Smooth muscle cell (in vitro differentiated cells): ENCODE measurements at regions not wholly inside any gene's neighbourhood (a gene's known extent, or its start where the extent isn't known, plus 50 kb on each side); places are given as distances from the start of the nearest gene placed in this dataset.
A peak's percentile ranks its signal among the peaks of the same experiment; 100 is the strongest.

Experiments
- DNase-seq: peaks from one replicate; lab custom pipeline; 2025; ENCODE audit not compliant: unreplicated experiment; lab: John Stamatoyannopoulos, UW
- H2AFZ ChIP-seq: fragments of 200-600 bp; sonication (generic); 2 replicates; pipeline ENCODE4 v1.6.0; 2016; ENCODE audit warnings: antibody characterized with exemption, low read depth, mild to moderate bottlenecking
- H3F3A ChIP-seq: fragments of 200-600 bp; sonication (generic); 2 replicates; pipeline ENCODE4 v1.6.0; 2017; ENCODE audit warnings: antibody characterized with exemption, low read depth
- H3K27ac ChIP-seq: fragments of 200-600 bp; sonication (generic); 2 replicates; pipeline ENCODE4 v1.5.1; 2016; ENCODE audit warnings: low read depth, mild to moderate bottlenecking
- H3K27me3 ChIP-seq: fragments of 200-600 bp; sonication (generic); 2 replicates; pipeline ENCODE4 v1.6.1; 2016; ENCODE audit warnings: low read depth, mild to moderate bottlenecking
- H3K36me3 ChIP-seq: fragments of 200-600 bp; sonication (generic); 2 replicates; pipeline ENCODE4 v1.5.1; 2016; ENCODE audit warnings: low read depth
- H3K4me1 ChIP-seq: fragments of 200-600 bp; sonication (generic); 2 replicates; pipeline ENCODE4 v1.5.1; 2016; ENCODE audit warnings: low read depth
- H3K4me2 ChIP-seq: fragments of 200-600 bp; sonication (generic); 2 replicates; pipeline ENCODE4 v1.6.0; 2016; ENCODE audit warnings: mild to moderate bottlenecking
- H3K4me3 ChIP-seq: fragments of 200-600 bp; sonication (generic); 2 replicates; pipeline ENCODE4 v1.5.1; 2016; ENCODE audit warnings: mild to moderate bottlenecking
- H3K79me2 ChIP-seq: fragments of 200-600 bp; sonication (generic); 2 replicates; pipeline ENCODE4 v1.6.0; 2016; ENCODE audit warnings: low read depth, mild to moderate bottlenecking
- H3K9ac ChIP-seq: fragments of 200-600 bp; sonication (generic); 2 replicates; pipeline ENCODE4 v1.6.0; 2016; ENCODE audit warnings: low read depth
- H3K9me3 ChIP-seq: fragments of 200-600 bp; sonication (generic); replicated peaks from 2 replicates; pipeline ENCODE4 v1.5.1; 2016; ENCODE audit warnings: low read depth
- H4K20me1 ChIP-seq: fragments of 200-600 bp; sonication (generic); 2 replicates; pipeline ENCODE4 v1.6.0; 2016; ENCODE audit warnings: low read depth
- WGBS: methylation state at CpG from one replicate; pipeline ENCODE4 v1.1.7; 2016; ENCODE audit warnings: low lambda C conversion rate; 5-methylcytosine and 5-hydroxymethylcytosine counted together
- TF ChIP-seq, protein P1 (sequence below): fragments of 200-600 bp; sonication (generic); IDR thresholded peaks from 2 replicates; pipeline ENCODE4 v1.5.1; 2017; ENCODE audit warnings: borderline replicate concordance, mild to moderate bottlenecking, antibody characterized with exemption; ENCODE audit not compliant: insufficient read depth, poor library complexity, severe bottlenecking

DNA sequence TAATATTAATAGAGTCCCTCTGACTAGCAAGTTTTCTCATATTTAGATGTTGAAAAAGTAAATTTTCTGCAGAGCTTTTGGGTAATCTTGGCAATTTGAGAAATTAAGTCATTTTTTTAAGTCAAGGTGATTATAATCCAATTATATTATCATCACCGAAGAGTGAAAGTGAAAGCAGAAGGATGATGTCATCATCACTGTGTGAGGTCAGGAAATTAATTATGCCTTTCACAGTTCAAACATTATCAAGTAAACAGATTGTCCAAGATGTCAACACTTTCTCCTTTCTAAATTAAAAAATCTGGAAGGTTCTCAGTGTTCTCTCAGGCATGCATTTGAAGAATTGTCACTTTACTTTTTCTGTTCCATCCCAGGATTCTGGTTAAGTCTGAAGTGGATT lies 296.0 kb downstream of the TBX15 start:
- DNase-seq = no peak
- Histone ChIP-seq H2AFZ (no peak overlapping the region), H3K9me3 (no peaks in the 10 kb centered on the region), H3F3A (no peaks in the 10 kb centered on the region), H3K4me3 (no peak overlapping the region), H4K20me1 (no peaks in the 10 kb centered on the region), H3K9ac (no peak overlapping the region), H3K36me3 (no peaks in the 10 kb centered on the region), H3K4me1 (no peaks in the 10 kb centered on the region), H3K4me2 (no peak overlapping the region), H3K27ac (no peak overlapping the region), H3K27me3 (peaks cover 3% of the 10 kb centered on the region), H3K79me2 (no peaks in the 10 kb centered on the region)
- 93% methylated on average over 1 of the region's 1 CpG for WGBS
- TF ChIP-seq, protein P1, sequence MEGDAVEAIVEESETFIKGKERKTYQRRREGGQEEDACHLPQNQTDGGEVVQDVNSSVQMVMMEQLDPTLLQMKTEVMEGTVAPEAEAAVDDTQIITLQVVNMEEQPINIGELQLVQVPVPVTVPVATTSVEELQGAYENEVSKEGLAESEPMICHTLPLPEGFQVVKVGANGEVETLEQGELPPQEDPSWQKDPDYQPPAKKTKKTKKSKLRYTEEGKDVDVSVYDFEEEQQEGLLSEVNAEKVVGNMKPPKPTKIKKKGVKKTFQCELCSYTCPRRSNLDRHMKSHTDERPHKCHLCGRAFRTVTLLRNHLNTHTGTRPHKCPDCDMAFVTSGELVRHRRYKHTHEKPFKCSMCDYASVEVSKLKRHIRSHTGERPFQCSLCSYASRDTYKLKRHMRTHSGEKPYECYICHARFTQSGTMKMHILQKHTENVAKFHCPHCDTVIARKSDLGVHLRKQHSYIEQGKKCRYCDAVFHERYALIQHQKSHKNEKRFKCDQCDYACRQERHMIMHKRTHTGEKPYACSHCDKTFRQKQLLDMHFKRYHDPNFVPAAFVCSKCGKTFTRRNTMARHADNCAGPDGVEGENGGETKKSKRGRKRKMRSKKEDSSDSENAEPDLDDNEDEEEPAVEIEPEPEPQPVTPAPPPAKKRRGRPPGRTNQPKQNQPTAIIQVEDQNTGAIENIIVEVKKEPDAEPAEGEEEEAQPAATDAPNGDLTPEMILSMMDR = no peak

GRCh38 chr1:118688891-118689290 lies 299.3 kb downstream of the TBX15 start:
- Histone ChIP-seq H4K20me1 (no peaks in the 10 kb centered on the region), H3K27ac (no peak overlapping the region), H3K27me3 (peaks cover 2% of the 10 kb centered on the region), H3K4me3 (no peak overlapping the region), H3K79me2 (no peaks in the 10 kb centered on the region), H3K9ac (no peak overlapping the region), H3K4me2 (no peak overlapping the region), H3F3A (no peaks in the 10 kb centered on the region), H3K9me3 (no peaks in the 10 kb centered on the region), H3K4me1 (no peaks in the 10 kb centered on the region), H3K36me3 (no peaks in the 10 kb centered on the region), H2AFZ (no peak overlapping the region)
- WGBS = 76% methylated on average over 2 of the region's 2 CpGs
- no peak for DNase-seq
- TF ChIP-seq, protein P1 = no peak

DNA sequence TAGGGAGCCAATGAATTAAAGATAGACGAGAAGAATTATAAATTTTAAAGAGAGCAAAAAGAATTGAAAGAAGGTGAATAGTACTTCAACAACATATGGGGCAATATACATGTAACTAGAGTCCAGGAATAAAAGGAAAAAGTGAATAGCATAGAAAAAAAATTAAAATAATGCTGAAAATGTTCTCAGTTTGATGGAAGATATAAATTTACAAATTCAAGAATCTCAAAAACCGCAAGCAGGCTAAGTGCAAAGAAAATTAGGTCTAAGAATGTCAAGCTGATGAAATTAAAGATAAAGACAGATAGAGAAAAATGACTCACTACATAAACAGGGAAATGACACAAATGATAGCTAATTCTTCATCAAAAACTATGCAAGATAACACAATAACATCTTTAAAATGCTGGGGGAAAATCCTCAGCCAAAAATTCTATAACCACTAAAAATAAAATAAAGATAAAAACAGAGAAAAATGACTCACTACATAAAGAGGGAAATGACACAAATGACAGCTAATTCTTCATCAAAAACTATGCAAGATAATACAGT lies 326.3 kb downstream of the TBX15 start:
- no peaks in the 10 kb centered on the region for H4K20me1 ChIP-seq

GRCh38 chr1:118660769-118661168 lies 327.4 kb downstream of the TBX15 start:
- Histone ChIP-seq H3K27ac (no peak overlapping the region), H3K4me1 (no peaks in the 10 kb centered on the region), H3K36me3 (no peaks in the 10 kb centered on the region), H4K20me1 (no peaks in the 10 kb centered on the region), H2AFZ (no peak overlapping the region), H3K27me3 (peaks cover 15% of the 10 kb centered on the region), H3K9ac (no peak overlapping the region), H3K4me3 (no peak overlapping the region), H3K9me3 (no peaks in the 10 kb centered on the region), H3K4me2 (peak overlapping the region; percentile 8), H3F3A (peaks cover 12% of the 10 kb centered on the region), H3K79me2 (no peaks in the 10 kb centered on the region)
- DNase-seq = no peak
- TF ChIP-seq, protein P1 = no peak
- 6% methylated on average over 1 of the region's 1 CpG for WGBS

More for the DNA sequence above, 326.3 kb downstream of the TBX15 start:
- Histone ChIP-seq H3F3A (peaks cover 12% of the 10 kb centered on the region), H3K9me3 (no peaks in the 10 kb centered on the region), H3K27me3 (peaks cover 15% of the 10 kb centered on the region), H2AFZ (no peak overlapping the region), H3K4me1 (no peaks in the 10 kb centered on the region), H3K4me2 (no peak overlapping the region), H3K4me3 (no peak overlapping the region), H3K79me2 (no peaks in the 10 kb centered on the region), H3K27ac (no peak overlapping the region), H3K36me3 (no peaks in the 10 kb centered on the region), H3K9ac (no peak overlapping the region)
- WGBS = 80% methylated on average over 2 of the region's 2 CpGs
- TF ChIP-seq, protein P1 = no peak
- DNase-seq = no peak
